ENCODE measurements at regions not wholly inside any gene's neighbourhood (a gene's known extent, or its start where the extent isn't known, plus 50 kb on each side); places are given as distances from the start of the nearest gene placed in this dataset.
"Not testable (repeated sequence)": the region's sequence is repeated elsewhere in the genome, so short reads cannot be mapped to it uniquely, and the experiment has no call there.

GRCh38 chr3:72041511-72041910, 256.6 kb upstream of the PROK2 start:
- H3K36me3 Mint-ChIP-seq: no peaks in the 10 kb centered on the region
- peaks cover 8% of the 10 kb centered on the region for H3K27me3 Mint-ChIP-seq
- no peak for DNase-seq
- no peaks in the 10 kb centered on the region for H3K4me1 Mint-ChIP-seq
- peaks cover 5% of the 10 kb centered on the region for H3K9me3 Mint-ChIP-seq
- H3K4me3 Mint-ChIP-seq: no peak overlapping the region
- no peak overlapping the region for H3K27ac Mint-ChIP-seq
- CTCF ChIA-PET: no interaction called here

- Mint-ChIP-seq H3K27me3 (peaks cover 8% of the 10 kb centered on the region), H3K27ac (no peak overlapping the region)
These were observed 256.1 kb upstream of the PROK2 start for GRCh38 chr3:72041076-72041475.

GRCh38 chr3:72039677-72040076, 254.7 kb upstream of the PROK2 start:
- CTCF ChIA-PET: interaction anchor here (0.8 to 1.0 kb wide), 2 partner anchors 81 to 591 kb away, joined by 3 read pairs; no protein-coding TSS in a partner anchor
- Mint-ChIP-seq H3K9me3 (peaks cover 9% of the 10 kb centered on the region), H3K4me3 (no peak overlapping the region), H3K36me3 (no peaks in the 10 kb centered on the region), H3K27ac (no peak overlapping the region), H3K4me1 (no peaks in the 10 kb centered on the region), H3K27me3 (peaks cover 12% of the 10 kb centered on the region)
- DNase-seq: no peak

More at GRCh38 chr3:72041076-72041475, 256.1 kb upstream of the PROK2 start:
- no peak overlapping the region for H3K4me3 Mint-ChIP-seq
- no peak for DNase-seq
- peaks cover 6% of the 10 kb centered on the region for H3K9me3 Mint-ChIP-seq
- no peaks in the 10 kb centered on the region for H3K4me1 Mint-ChIP-seq
- CTCF ChIA-PET: no interaction called here
- H3K36me3 Mint-ChIP-seq: no peaks in the 10 kb centered on the region

- H3K4me3 Mint-ChIP-seq: no peak overlapping the region
- H3K36me3 Mint-ChIP-seq: no peaks in the 10 kb centered on the region
- H3K27ac Mint-ChIP-seq: no peak overlapping the region
- CTCF ChIA-PET: no interaction called here
- peaks cover 9% of the 10 kb centered on the region for H3K9me3 Mint-ChIP-seq
- no peak for DNase-seq
- H3K27me3 Mint-ChIP-seq: peaks cover 12% of the 10 kb centered on the region
- no peaks in the 10 kb centered on the region for H3K4me1 Mint-ChIP-seq
These were observed 252.0 kb upstream of the PROK2 start for GRCh38 chr3:72036899-72037298.

GRCh38 chr3:72035606-72036005, 250.7 kb upstream of the PROK2 start:
- Mint-ChIP-seq H3K27me3 (peaks cover 12% of the 10 kb centered on the region), H3K9me3 (peaks cover 9% of the 10 kb centered on the region), H3K36me3 (no peaks in the 10 kb centered on the region), H3K27ac (no peak overlapping the region), H3K4me3 (no peak overlapping the region), H3K4me1 (no peaks in the 10 kb centered on the region)
- CTCF ChIA-PET: no interaction called here
- no peak for DNase-seq

DNA sequence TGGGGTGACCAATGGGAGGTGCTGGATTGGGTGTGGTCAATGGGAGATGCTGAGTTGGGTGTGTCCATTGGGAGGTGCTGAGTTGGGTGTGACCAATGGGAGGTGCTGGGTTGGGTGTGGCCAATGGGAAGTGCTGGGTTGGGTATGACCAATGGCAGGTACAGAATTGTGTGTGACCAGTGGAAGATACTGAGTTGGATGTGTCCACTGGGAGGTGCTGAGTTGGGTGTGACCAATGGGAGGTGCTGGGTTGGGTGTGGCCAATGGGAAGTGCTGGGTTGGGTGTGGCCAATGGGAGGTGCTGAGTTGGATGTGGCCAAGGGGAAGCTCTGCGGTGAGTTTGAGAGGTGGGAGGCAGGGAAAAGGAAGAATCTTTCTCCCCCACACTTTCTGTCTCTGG, 250.0 kb upstream of the PROK2 start:
- DNase-seq: no peak
- no peaks in the 10 kb centered on the region for H3K4me1 Mint-ChIP-seq
- H3K9me3 Mint-ChIP-seq: peaks cover 9% of the 10 kb centered on the region
- CTCF ChIA-PET: no interaction called here
- H3K27me3 Mint-ChIP-seq: peaks cover 12% of the 10 kb centered on the region
- H3K36me3 Mint-ChIP-seq: no peaks in the 10 kb centered on the region
- H3K27ac Mint-ChIP-seq: no peak overlapping the region
- no peak overlapping the region for H3K4me3 Mint-ChIP-seq

DNA sequence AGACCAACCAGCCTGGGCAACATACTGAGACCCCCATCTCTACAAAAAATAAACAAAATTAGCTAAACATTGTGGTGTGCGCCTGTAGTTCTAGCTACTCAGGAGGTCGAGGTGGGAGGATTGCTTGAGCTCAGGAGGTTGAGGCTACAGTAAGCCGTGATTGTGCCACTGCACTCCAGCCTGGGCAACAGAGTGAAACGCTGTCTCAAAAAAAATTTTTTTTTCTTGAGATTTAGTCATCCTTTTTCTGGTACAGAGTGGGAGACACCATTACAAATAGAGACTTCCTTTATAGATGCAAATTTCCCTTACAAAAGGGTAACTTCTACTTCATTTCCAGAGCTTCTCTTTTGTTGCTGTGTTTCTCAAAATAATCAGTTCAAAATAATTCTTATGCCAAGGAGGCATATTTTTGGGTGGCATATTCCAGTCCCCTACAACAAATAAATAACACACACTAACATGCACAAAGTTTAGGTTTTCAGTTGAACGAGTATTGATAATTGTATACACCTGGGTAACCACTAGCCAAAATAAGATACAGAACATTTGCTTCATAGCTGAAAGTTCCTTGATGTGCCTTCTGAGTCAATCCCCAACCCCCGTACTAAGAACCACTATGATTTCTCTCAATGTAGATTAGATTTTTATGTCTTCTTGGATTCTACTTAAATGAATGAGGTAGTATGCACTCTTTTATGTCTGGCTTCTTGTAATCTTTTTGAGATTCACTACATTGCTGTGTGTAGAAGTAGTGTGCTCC, 248.9 kb upstream of the PROK2 start:
- Mint-ChIP-seq H3K4me3 (no peak overlapping the region), H3K27ac (no peak overlapping the region), H3K27me3 (peaks cover 9% of the 10 kb centered on the region), H3K36me3 (no peaks in the 10 kb centered on the region), H3K4me1 (no peaks in the 10 kb centered on the region), H3K9me3 (peaks cover 9% of the 10 kb centered on the region)
- no peak for DNase-seq
- CTCF ChIA-PET: no interaction called here

DNA sequence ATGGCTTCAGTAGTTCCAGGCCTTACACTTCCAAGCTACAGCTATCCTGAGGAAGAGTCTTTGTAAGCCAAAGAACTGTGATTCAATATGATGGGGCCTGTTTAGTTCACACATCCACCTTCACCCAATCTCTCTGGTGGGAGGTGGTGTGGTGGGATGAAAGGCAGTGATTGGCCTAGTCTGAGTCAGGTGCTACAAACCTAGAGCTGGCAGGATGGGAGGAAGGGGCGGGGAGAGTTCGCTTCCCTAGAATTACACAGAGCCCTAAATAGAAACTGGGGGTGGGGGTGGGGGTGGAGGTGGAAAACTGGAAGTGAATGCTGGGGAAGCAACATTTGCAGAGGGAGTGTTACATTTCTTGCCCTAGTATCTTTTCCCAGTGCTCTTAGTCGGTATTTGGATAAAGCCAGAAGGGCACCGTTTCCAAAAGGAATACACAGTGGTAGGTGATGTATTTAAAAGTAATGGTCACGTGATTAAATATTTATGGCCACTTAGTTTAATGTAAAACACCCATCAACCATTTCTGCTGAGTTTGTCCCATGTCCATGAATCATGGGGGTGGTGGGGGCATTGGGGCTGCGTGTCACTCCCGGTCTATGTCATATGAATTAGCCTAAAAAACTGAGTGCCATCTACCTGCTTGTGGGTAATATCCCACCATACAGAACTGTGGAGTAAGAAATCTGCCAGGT, 247.6 kb upstream of the PROK2 start:
- Mint-ChIP-seq H3K27ac (no peak overlapping the region), H3K27me3 (peaks cover 9% of the 10 kb centered on the region), H3K4me1 (no peaks in the 10 kb centered on the region), H3K4me3 (no peak overlapping the region), H3K9me3 (peaks cover 7% of the 10 kb centered on the region), H3K36me3 (no peaks in the 10 kb centered on the region)
- no peak for DNase-seq
- CTCF ChIA-PET: interaction anchor here (2.0 kb wide), 1 partner anchor 102 kb away, joined by 6 read pairs; no protein-coding TSS in a partner anchor

DNA sequence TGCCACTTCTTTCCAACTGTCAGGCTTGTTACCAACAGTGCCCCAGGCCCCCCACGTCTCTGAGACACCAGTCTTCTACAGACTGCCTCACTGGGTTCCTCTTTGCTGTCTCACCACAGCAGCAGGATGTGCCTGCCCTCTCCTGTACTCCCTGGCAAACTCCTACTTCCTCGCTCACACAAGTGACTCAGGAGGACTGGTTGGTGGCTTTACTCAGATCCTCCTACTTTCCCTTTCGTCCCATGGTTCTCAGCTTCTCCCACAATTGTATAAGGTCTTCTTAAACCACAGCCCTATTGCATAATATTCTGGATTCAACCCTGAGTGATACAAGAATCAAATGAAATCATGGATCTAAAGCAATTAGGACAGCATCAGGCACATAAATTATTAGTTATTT, 246.6 kb upstream of the PROK2 start:
- Mint-ChIP-seq H3K36me3 (no peaks in the 10 kb centered on the region), H3K9me3 (peaks cover 4% of the 10 kb centered on the region), H3K4me1 (no peaks in the 10 kb centered on the region), H3K27ac (no peak overlapping the region), H3K4me3 (no peak overlapping the region), H3K27me3 (peaks cover 5% of the 10 kb centered on the region)
- CTCF ChIA-PET: interaction anchor here (2.0 kb wide), 1 partner anchor 101 kb away, joined by 6 read pairs; no protein-coding TSS in a partner anchor
- DNase-seq: no peak

- not testable (repeated sequence) for H3K27ac Mint-ChIP-seq, DNase-seq, H3K36me3 Mint-ChIP-seq, H3K9me3 Mint-ChIP-seq, H3K4me3 Mint-ChIP-seq, H3K27me3 Mint-ChIP-seq, H3K4me1 Mint-ChIP-seq
- CTCF ChIA-PET: interaction anchor here (2.0 kb wide), 1 partner anchor 100 kb away, joined by 6 read pairs; no protein-coding TSS in a partner anchor
These were observed 245.3 kb upstream of the PROK2 start for GRCh38 chr3:72030296-72030695.

DNA sequence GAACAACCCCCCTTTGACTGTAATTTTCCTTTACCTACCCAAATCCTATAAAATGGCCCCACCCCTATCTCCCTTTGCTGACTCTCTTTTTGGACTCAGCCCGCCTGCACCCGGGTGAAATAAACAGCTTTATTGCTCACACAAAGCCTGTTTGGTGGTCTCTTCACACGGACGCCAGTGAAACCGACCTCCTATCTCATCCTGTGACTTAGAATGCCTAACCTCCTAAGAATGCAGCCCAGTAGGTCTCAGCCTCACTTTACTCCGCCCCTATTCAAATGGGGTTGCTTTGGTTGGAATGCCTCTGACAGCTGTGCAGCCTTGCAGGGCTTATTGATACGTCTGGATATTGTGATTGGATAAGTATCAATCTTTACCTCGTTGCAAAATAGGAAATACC, 243.8 kb upstream of the PROK2 start:
- H3K4me3 Mint-ChIP-seq, H3K36me3 Mint-ChIP-seq, H3K9me3 Mint-ChIP-seq, DNase-seq, H3K4me1 Mint-ChIP-seq, H3K27ac Mint-ChIP-seq, H3K27me3 Mint-ChIP-seq, CTCF ChIA-PET: not testable (repeated sequence)

GRCh38 chr3:72028307-72028706, 243.4 kb upstream of the PROK2 start:
- CTCF ChIA-PET, H3K27ac Mint-ChIP-seq, H3K36me3 Mint-ChIP-seq, H3K4me1 Mint-ChIP-seq, H3K4me3 Mint-ChIP-seq, H3K27me3 Mint-ChIP-seq, DNase-seq, H3K9me3 Mint-ChIP-seq: not testable (repeated sequence)

GRCh38 chr3:72027728-72028127, 242.8 kb upstream of the PROK2 start:
- H3K27me3 Mint-ChIP-seq, H3K36me3 Mint-ChIP-seq, H3K9me3 Mint-ChIP-seq, DNase-seq, H3K4me3 Mint-ChIP-seq, CTCF ChIA-PET, H3K4me1 Mint-ChIP-seq, H3K27ac Mint-ChIP-seq: not testable (repeated sequence)

DNA sequence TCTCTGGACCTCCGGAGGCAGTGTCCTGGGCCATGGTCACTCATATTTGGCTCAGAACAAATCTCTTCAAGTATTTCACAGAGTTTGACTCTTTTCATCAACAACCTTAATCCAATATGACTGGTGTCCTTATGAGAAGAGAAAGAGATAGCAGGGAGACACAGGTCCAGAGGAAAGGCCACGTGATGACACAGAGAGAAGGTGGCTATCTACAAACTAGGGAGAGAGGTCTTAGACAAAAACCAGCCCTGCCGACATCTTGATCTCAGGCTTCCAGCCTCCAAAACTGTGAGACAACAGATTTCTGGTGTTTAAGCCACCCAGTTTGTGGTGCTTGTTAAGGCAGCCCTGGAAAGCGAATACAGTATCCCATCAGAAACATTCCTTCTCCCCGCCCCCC, 237.1 kb upstream of the PROK2 start:
- no peak overlapping the region for H3K27ac Mint-ChIP-seq
- peaks cover 3% of the 10 kb centered on the region for H3K9me3 Mint-ChIP-seq
- no peak overlapping the region for H3K4me3 Mint-ChIP-seq
- H3K36me3 Mint-ChIP-seq: no peaks in the 10 kb centered on the region
- CTCF ChIA-PET: no interaction called here
- DNase-seq: no peak
- no peaks in the 10 kb centered on the region for H3K27me3 Mint-ChIP-seq
- no peaks in the 10 kb centered on the region for H3K4me1 Mint-ChIP-seq

- no peak overlapping the region for H3K27ac Mint-ChIP-seq
- no peak for DNase-seq
- no peaks in the 10 kb centered on the region for H3K36me3 Mint-ChIP-seq
- no peak overlapping the region for H3K4me3 Mint-ChIP-seq
- H3K4me1 Mint-ChIP-seq: no peaks in the 10 kb centered on the region
- H3K9me3 Mint-ChIP-seq: peaks cover 3% of the 10 kb centered on the region
- CTCF ChIA-PET: no interaction called here
- H3K27me3 Mint-ChIP-seq: no peaks in the 10 kb centered on the region
These were observed 236.6 kb upstream of the PROK2 start for GRCh38 chr3:72021531-72021930.

Measured in activated naive CD4-positive, alpha-beta T cell treated with anti-CD3 and anti-CD28 coated beads, Interleukin-2, amount 10 ng/mL, durations not matched to agents 7 days and 5 days (primary cell).